ENCODE measurements at regions not wholly inside any gene's neighbourhood (a gene's known extent, or its start where the extent isn't known, plus 50 kb on each side); places are given as distances from the start of the nearest gene placed in this dataset.
A peak's percentile ranks its signal among the peaks of the same experiment; 100 is the strongest.
"Not testable (repeated sequence)": the region's sequence is repeated elsewhere in the genome, so short reads cannot be mapped to it uniquely, and the experiment has no call there.

- H3K9me3 ChIP-seq (ENCODE audit: low read depth) = no peaks in the 10 kb centered on the region
- DNase-seq (ENCODE audit: low spot score) = no peak
- H3K4me2 ChIP-seq = no peak overlapping the region
- H3K9me2 ChIP-seq (replicated peaks; ENCODE audit: insufficient read depth) = no peaks in the 10 kb centered on the region
- H3K27me3 ChIP-seq = no peaks in the 10 kb centered on the region
- no peak overlapping the region for H3K4me3 ChIP-seq
- H2AFZ ChIP-seq = no peak overlapping the region
- no peak overlapping the region for H3K27ac ChIP-seq
- TF ChIP-seq EZH2phosphoT487 (IDR thresholded peaks at IDR 0.05; ENCODE audit: low read depth, severe bottlenecking, unreplicated experiment) = no peak
- TF ChIP-seq CTCF (IDR thresholded peaks at IDR 0.05; ENCODE audit: poor library complexity) = no peak
- no peak for TF ChIP-seq EZH2 (IDR thresholded peaks at IDR 0.05; ENCODE audit: borderline replicate concordance)
- H3K36me3 ChIP-seq (replicated peaks; ENCODE audit: insufficient read depth, low read depth) = no peaks in the 10 kb centered on the region
- 78% methylated on average over 3 of the region's 3 CpGs for WGBS (ENCODE audit: low lambda C conversion rate, missing lambda C conversion rate)
- H3K4me1 ChIP-seq (ENCODE audit: insufficient read depth) = no peaks in the 10 kb centered on the region
- no peaks in the 10 kb centered on the region for H3K79me2 ChIP-seq
- H4K20me1 ChIP-seq (ENCODE audit: insufficient read depth, poor library complexity, severe bottlenecking) = no peaks in the 10 kb centered on the region
Measured at GRCh38 chr12:29893002-29893401, 109.3 kb upstream of the TMTC1 start.

GRCh38 chr12:29891792-29892191 lies 108.0 kb upstream of the TMTC1 start:
- no peak for DNase-seq (ENCODE audit: low spot score)
- H3K79me2 ChIP-seq = no peaks in the 10 kb centered on the region
- no peak overlapping the region for H3K27ac ChIP-seq
- no peaks in the 10 kb centered on the region for H3K9me2 ChIP-seq (replicated peaks; ENCODE audit: insufficient read depth)
- 83% methylated on average over 3 of the region's 3 CpGs for WGBS (ENCODE audit: low lambda C conversion rate, missing lambda C conversion rate)
- no peaks in the 10 kb centered on the region for H3K4me1 ChIP-seq (ENCODE audit: insufficient read depth)
- no peaks in the 10 kb centered on the region for H3K9me3 ChIP-seq (ENCODE audit: low read depth)
- no peak overlapping the region for H3K4me2 ChIP-seq
- H3K4me3 ChIP-seq = no peak overlapping the region
- H3K27me3 ChIP-seq = no peaks in the 10 kb centered on the region
- no peak overlapping the region for H2AFZ ChIP-seq
- TF ChIP-seq CTCF (IDR thresholded peaks at IDR 0.05; ENCODE audit: poor library complexity) = no peak
- TF ChIP-seq EZH2 (IDR thresholded peaks at IDR 0.05; ENCODE audit: borderline replicate concordance) = no peak
- TF ChIP-seq EZH2phosphoT487 (IDR thresholded peaks at IDR 0.05; ENCODE audit: low read depth, severe bottlenecking, unreplicated experiment) = no peak
- H4K20me1 ChIP-seq (ENCODE audit: insufficient read depth, poor library complexity, severe bottlenecking) = no peaks in the 10 kb centered on the region
- no peaks in the 10 kb centered on the region for H3K36me3 ChIP-seq (replicated peaks; ENCODE audit: insufficient read depth, low read depth)

GRCh38 chr12:29889737-29890136 lies 106.0 kb upstream of the TMTC1 start:
- Histone ChIP-seq H3K27ac (no peak overlapping the region), H4K20me1 (ENCODE audit: insufficient read depth, poor library complexity, severe bottlenecking) (no peaks in the 10 kb centered on the region), H2AFZ (no peak overlapping the region), H3K9me2 (replicated peaks; ENCODE audit: insufficient read depth) (no peaks in the 10 kb centered on the region), H3K4me2 (no peak overlapping the region), H3K4me3 (no peak overlapping the region), H3K4me1 (ENCODE audit: insufficient read depth) (no peaks in the 10 kb centered on the region), H3K79me2 (no peaks in the 10 kb centered on the region), H3K36me3 (replicated peaks; ENCODE audit: insufficient read depth, low read depth) (no peaks in the 10 kb centered on the region), H3K27me3 (no peaks in the 10 kb centered on the region), H3K9me3 (ENCODE audit: low read depth) (no peaks in the 10 kb centered on the region)
- peak; percentile 62 for DNase-seq (ENCODE audit: low spot score)
- TF ChIP-seq CTCF (IDR thresholded peaks at IDR 0.05; ENCODE audit: poor library complexity) = peak; percentile 40
- no peak for TF ChIP-seq EZH2 (IDR thresholded peaks at IDR 0.05; ENCODE audit: borderline replicate concordance)
- 58% methylated on average over 5 of the region's 5 CpGs for WGBS (ENCODE audit: low lambda C conversion rate, missing lambda C conversion rate)

DNA sequence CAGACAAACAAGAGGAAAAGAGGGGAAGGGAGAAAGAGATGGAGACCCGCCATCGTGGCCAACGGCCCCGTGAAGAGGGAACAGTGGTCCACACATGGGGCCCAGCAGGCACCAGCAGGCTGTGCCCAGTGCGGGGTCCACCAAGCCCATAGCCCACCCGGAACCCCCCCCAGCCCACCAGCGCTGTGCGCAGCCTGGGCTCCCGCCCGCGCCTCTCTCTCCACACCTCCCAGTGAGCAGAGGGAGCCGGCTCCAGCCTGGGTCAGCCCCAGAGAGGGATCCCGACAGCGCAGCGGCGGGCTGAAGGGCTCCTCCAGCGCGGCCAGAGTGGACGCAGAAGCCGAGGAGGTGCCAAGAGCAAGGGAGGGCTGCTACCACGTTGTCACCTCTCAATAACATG lies 105.0 kb upstream of the TMTC1 start:
- H3K9me3 ChIP-seq (ENCODE audit: low read depth) = no peaks in the 10 kb centered on the region
- no peaks in the 10 kb centered on the region for H3K27me3 ChIP-seq
- H3K4me1 ChIP-seq (ENCODE audit: insufficient read depth) = no peaks in the 10 kb centered on the region
- H4K20me1 ChIP-seq (ENCODE audit: insufficient read depth, poor library complexity, severe bottlenecking) = no peaks in the 10 kb centered on the region
- no peak overlapping the region for H2AFZ ChIP-seq
- 98% methylated on average over 17 of the region's 21 CpGs for WGBS (ENCODE audit: low lambda C conversion rate, missing lambda C conversion rate)
- H3K79me2 ChIP-seq = no peaks in the 10 kb centered on the region
- TF ChIP-seq EZH2 (IDR thresholded peaks at IDR 0.05; ENCODE audit: borderline replicate concordance) (no peak), EZH2phosphoT487 (IDR thresholded peaks at IDR 0.05; ENCODE audit: low read depth, severe bottlenecking, unreplicated experiment) (no peak), CTCF (IDR thresholded peaks at IDR 0.05; ENCODE audit: poor library complexity) (no peak)
- H3K27ac ChIP-seq = no peak overlapping the region
- no peak overlapping the region for H3K4me2 ChIP-seq
- no peak for DNase-seq (ENCODE audit: low spot score)
- H3K36me3 ChIP-seq (replicated peaks; ENCODE audit: insufficient read depth, low read depth) = no peaks in the 10 kb centered on the region
- no peak overlapping the region for H3K4me3 ChIP-seq
- H3K9me2 ChIP-seq (replicated peaks; ENCODE audit: insufficient read depth) = no peaks in the 10 kb centered on the region

- not testable (repeated sequence) for H3K36me3 ChIP-seq (replicated peaks; ENCODE audit: insufficient read depth, low read depth); H3K79me2 ChIP-seq; H3K27me3 ChIP-seq; H3K9me2 ChIP-seq (replicated peaks; ENCODE audit: insufficient read depth); H4K20me1 ChIP-seq (ENCODE audit: insufficient read depth, poor library complexity, severe bottlenecking); H3K9me3 ChIP-seq (ENCODE audit: low read depth); H3K4me2 ChIP-seq; DNase-seq (ENCODE audit: low spot score); H3K27ac ChIP-seq; H3K4me1 ChIP-seq (ENCODE audit: insufficient read depth); H2AFZ ChIP-seq; H3K4me3 ChIP-seq
- 74% methylated on average over 4 of the region's 4 CpGs for WGBS (ENCODE audit: low lambda C conversion rate, missing lambda C conversion rate)
Measured at GRCh38 chr12:29884957-29885356, 101.2 kb upstream of the TMTC1 start.
